Activated T-cell treated with anti-CD3 and anti-CD28 coated beads for 1 hour (primary cell): ENCODE measurements at regions not wholly inside any gene's neighbourhood (a gene's known extent, or its start where the extent isn't known, plus 50 kb on each side); places are given as distances from the start of the nearest gene placed in this dataset.

Source experiments
- DNase-seq: peaks from one replicate; pipeline ENCODE4 v3.0.0-alpha.2; 2020; ENCODE audit warnings: low read depth

DNA sequence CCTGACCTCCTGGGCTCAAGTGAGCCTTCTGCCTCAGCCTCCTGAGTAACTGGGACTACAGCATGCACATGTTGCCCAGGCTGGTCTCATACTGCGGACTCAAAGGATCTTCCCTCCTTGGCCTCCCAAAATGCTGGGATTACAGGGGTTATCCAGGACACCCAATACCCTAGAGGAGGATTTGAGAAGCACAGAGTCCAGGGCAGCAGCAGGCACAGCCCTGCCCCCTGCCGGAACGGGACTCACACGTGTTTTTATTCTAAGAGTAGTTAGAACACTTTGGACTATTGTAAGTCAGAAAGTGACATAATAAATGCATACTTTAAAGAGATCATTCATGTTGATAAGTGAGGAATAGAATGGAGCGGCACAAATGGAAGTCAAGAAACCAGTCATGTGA lies 80.2 kb downstream of the C6orf118 start:
- no peak for DNase-seq

DNA sequence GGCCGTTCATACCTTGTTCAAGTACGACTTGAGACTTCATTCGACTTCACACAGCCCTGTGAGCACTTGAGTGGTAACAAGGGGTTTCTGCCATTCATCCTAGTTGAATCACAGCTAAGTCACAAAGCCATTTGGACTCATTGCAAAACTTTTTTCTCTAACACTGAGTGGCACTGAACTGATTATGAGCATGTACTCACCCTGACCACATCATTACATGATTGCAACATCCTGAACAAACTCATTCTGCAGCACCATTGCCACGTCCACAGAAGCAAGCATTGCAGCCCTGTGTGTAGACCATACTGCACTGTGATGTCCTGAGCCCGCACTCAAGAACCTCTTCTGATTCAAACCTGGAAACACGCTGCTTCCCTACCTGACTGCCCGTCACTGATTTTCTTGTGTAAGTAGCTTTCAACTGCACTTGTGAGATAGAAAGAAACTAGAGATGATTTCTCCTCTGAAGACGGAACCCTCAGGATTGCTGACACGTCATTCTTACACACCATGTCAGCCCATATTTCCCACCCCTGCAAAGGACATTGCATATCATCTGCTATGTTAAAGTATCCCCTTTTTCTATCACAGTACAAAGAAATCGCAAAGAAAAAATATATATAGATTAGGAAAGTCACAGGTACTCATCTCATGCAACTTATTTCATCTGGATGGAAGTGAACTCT lies 81.6 kb downstream of the C6orf118 start:
- no peak for DNase-seq

DNA sequence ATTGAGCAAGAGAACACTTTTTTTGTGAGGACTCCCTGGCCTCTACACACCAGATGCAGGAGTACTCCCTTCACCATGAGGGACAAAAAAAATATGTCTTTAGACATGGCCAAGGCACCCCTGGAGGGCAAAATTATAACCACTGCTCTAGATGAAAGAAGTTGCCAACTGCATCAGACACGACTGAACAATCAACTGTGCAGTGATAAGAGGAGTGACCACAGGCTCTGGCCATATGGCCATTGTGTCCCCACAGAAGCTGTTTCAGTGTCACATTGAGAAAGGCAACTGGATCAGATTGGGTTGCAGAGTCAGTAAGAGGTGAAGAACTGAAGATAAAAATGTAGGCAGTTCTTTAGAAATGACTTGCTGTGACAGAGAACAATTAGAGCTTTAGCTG lies 85.7 kb downstream of the C6orf118 start:
- no peak for DNase-seq

DNA sequence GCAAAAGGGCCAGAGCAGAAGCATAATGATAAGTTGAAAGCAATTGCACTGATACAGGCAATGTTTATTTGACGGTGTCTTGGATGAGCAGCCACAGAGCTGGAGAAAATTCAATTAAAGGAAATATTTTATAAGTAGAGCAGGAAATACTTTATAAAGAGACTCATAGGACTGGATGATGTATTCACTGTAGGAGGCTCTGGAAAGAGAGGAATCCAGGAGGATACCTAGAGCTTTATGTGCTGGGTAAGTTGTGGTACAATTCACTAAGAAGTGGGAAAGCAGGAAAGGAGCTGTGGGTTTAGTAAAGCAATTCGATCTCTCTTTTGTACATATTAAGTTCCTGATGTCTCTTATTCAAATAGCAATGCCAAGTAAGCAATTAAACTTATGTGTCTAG lies 86.3 kb downstream of the C6orf118 start:
- DNase-seq: no peak

DNA sequence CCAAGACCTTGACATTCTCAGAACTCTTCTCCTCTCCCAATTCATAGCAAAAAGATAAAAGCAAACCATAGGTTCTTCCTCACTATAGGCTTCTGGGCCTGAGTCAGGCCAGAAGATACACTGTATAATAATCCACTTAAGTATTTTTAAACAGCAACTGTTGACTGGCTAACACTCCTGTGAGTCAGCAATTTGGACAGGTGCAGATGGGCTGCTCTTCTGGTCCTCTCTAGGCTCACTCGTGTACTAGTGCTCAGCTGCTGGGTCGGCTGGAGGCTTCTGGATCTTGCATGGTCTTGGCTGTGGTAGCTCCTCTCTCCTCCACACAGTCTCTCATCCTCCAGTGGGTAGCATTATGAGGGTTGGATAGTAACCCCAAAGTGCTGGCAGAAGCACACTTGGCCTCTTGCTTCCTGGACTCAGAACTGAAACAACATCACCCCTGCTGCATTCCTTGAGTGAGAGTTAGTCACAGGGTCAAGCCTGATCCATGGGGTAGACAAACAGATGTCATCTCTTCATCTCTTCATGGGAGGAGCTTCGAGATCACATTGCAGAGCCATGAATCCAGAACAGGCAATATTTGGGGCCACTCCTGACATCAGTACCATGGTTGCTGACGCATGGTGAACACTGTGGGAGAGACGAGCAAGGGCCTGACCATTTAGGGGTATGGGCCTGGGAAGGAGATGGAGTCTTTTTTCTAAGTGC lies 86.9 kb downstream of the C6orf118 start:
- DNase-seq: no peak

DNA sequence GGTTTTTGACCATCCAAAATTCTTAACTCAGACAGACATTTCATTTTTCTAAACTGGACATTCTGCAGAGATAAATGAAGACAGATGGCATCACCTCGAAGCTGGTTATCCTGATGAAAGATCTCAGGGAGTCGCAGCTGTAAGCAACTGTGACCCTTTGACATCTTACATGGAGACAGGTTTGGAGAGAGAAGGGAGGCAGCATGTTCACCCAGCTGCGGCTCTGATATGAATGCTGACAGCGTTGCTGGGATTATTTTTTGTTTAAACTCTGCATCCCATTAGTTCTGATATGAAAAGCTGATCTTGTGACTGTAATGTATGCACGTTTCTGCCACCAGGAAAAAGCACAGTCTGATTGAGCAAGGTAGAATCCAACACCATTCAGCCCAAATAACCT lies 89.4 kb downstream of the C6orf118 start:
- DNase-seq: no peak

DNA sequence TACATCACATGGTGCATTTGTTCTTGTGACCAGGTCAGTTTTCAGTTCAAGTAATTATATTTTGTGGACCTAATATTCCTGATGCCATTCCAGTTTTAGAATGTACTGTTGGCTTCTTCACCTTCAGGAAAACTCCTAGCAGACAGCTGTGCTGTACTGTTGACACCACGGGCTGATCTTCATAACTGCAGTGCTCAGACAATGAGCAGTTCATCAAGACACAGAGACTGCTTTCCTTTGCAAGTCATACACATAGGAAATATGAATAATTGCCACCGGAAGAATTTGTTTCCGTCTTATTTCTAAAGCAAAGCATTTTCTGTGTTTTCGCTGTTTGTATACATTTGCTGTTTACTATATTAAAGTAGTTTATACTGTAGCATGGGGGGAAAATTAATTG lies 89.8 kb downstream of the C6orf118 start:
- DNase-seq: no peak

DNA sequence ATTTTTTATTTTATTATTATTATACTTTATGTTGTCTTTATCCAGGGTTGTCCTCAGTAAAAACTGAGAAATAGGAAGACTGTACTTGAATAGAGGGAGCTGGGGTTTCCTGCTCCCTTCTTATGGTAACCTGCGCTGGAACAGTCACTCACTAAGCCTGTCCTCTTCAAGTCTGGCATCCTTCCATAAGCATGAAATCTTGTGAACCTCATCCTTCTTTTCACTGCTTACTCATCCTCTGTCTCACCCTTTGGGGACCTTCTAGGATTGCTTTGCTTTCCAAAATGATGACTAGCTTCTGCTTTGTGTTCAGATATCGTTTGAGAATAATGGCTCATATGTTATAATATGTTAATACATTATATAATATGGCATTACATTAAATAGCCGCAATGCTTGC lies 90.6 kb downstream of the C6orf118 start:
- no peak for DNase-seq

DNA sequence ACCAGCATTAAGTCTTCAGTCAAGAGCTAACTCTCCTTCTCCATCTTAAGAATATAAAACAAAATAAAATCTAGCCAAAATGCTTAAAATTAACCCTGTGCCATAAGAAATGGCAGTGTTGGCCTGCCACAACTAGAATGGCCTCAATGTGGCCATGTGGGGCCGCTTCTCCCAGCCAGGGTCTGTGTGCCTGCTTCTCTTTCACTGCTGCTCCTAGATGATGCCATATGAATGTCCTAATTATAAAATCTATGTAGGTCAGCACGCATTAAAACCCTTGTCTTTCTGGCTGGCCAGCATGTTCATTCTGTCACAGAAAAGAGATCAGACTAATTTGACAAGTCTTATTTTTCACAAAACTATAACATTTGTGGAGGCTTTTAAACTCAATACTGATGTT lies 102.6 kb downstream of the C6orf118 start:
- no peak for DNase-seq

DNA sequence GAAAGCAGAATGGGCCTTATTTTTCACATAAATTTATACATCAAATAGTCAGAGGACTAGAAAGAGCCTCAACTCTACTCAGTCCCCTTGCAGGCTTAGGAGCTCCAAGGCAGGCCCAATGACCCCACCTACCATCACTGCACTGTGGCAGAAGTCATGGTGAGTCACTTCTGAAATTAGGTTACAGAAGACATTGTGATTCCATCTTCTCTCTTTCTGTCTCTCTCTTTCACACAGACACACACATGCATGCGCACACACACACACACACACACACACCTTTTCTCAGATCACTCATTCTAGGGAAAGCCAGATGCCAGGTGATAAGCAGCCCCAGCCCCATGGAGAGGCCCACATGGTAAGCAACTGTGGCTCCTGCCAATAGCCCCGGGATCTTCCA lies 103.8 kb downstream of the C6orf118 start:
- DNase-seq: no peak

DNA sequence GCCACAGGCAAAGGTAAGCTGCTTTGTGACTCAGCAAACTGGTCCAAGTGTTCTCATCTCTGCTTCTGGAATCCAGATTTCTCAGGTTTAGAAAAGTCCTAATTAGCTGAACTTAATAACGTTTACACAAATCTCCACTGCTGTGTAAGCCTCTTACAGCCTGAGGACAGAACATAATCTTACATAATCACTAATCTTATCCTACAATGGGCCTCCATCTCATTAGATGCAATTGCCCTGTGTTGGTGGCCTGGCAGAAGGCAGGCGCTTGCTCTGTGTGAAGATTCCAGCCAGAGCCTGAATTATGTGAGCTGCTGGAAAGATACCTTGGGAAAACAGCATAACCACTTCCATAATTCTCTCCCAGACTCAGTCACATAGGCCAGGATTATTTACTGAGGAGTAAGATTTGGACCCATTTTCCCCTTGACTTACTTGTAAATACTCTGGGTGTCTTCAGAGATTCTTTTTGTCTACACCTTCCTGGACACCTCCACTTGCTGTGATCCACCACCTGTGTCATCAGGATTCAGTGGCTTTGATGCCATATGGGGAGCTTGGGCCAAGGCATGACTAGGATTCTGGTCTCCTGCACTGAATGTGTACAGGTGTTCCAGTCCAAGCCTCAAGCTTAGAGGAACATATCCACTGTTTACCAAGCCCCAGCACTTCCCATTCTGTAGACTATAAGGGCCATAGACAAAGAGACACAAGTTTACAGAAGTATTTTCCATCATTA lies 104.4 kb downstream of the C6orf118 start:
- no peak for DNase-seq

DNA sequence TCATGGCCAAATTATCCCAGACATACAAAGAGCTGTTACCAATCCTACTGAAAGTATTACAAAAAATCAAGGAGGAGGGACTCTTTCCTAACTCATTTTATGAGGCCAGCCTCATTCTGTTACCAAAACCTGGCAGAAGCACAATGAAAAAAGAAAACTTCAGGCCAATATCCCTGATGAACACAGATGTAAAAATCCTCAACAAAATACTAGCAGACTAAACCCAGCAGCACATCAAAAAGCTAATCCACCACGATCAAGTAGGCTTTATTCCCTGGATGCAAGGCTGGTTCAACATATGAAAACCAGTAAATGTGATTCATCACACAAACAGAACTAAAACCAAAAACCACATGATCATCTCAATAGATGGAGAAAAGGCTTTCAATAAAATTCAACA lies 109.2 kb downstream of the C6orf118 start:
- DNase-seq: no peak

DNA sequence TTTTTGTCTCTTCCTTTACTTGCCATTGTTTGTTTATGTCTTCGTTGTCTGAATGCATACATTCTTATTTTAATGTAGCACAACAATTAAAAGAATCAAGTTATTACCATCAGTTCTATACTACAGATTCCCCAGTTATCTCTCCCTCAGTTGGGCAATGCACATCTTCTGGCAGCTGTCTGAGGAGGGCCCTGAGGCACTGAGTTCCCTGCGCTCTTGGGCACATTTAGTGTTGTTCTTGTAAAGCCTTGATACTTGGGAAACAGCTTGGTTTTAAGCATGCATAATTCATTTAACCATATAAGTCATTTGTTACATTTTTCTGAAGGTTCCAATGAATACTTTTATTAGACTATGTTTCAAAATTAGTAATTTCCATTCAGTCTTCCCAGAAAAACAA lies 117.9 kb downstream of the C6orf118 start:
- no peak for DNase-seq

DNA sequence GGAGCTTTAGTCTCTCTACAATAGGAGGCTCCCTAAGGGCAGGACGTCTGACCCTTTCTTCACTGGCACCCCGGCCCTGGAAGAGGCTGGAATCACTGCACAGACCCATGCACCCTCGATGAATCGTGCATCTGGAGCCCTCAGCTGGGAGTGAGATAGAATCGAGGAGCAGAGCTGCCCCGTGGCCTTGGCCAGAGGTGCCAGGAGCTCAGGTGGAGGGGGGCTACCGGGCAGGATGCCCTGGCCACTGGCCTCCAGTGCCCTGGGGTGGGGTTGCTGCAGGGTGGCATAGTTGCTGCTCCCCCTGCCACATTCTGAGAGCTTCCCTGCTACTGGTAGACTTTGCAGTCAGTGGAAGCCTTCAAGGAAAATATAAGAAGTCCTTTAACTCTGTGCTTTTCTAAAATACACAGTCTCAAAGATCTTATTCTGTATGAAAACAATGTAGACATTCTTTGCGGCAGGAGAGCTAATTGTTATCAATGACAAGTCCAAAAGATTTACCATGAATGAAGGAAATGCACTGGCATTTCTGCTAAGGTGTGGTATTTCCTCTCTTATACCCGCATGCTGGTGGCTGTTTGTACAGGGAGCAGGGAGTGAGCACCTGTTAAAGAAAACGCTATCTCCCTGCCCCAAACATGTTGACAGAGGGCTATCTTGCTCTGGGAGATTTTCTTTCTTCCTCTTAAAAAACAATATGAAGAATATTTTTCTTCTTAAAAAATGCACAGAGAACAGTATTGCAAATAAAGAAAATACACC lies 122.8 kb downstream of the C6orf118 start:
- no peak for DNase-seq

DNA sequence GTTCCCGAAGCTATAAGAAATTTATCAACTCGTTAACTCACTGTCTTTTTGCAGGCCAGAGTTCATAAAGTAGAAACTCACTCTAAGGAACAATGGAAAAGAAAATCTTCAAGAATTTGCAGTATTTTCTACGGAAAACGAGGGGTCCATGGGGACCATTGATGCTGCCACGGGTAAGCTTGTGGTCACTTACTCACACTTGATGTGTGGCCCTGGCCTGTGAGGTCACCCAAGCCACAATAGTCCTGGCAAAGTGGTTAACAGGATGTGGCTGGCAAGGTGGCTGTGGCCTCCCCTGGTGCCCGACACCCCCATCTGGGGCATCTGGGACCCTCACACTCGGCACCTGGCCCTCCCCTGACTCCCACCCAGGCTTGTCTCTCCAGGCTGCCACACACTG lies 123.4 kb downstream of the C6orf118 start:
- no peak for DNase-seq

DNA sequence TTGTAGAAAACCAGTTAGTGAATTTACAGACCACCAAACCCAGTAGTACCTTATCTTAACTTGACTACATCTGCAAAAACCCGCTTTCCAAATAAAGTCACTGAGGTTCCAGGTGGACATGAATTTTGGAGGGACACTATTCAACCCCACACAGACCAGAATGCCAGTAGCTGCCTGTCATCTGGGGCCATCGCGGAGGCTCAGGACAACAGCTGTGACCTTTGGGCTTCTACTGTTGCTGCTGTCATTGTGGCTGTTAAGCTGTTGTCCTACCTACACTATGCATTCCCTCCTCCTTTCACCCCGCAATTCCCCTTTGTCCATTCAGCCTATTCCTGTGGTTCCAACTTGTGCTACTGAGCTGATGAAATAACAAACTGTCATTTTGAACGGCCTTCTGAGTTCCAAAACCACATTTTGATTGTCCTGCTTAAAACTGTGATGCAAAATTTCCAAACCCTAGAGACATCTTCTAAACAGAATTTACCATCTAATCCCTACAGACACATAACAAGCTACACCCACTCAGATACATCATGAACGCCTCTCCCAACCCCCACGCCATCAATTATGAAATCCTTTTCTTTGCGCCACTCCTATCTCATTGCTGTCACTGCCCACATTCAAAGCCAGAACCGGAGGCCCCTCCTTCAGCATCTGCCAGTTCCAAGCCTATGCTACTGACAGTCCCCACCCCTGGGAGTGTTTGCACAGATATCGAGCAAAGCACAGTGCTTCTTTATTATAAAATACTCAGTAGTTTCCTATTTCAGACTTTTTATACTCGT lies 125.0 kb downstream of the C6orf118 start:
- DNase-seq: no peak

DNA sequence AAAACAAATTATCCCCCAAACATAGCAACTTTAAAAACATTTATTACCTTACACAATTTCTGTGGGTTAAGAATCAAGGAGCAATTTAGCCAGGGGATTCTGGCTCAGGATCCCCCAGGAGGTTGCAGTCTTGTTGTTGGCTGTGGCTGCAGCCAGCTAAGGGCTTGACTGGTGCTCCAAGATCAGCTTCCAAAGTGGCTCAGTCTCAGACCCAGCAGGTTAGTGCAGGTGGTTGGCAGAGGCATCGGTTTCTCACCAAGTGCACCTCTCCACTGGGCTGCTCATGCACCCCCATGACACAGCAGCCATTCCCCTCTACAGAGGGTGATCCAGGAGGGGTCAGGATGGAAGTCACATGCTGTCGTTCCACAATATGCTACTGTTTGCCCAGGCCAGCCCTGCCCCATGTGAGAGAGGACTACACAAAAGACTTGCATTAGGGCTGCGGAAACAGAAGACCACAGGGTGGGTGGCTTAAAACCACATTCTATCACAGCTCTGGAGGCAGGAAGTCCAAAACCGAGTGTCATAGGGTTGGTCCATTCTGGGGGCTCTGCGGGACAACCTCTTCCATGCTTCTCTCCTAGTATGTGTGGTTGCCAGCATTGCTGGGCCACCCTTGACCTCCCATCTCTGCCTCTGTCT lies 125.8 kb downstream of the C6orf118 start:
- no peak for DNase-seq

DNA sequence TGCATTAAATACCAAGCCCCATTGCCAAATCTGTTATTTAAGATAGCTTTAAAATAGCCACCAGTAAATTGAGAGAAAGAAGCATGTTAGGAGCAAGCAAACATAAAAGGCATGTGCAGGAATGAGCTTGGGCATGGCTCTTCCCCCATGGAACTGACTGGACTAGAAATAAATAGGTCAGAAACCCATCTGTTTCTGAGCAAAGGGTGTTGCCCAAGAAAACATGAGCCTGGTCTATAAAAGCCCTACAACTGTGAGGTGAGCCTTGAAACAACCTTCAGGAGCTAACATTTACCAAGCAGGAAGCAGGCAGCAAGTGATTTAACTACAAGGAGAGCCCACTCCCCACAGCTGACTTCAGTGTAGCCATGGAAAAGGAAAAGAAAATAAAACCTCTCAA lies 126.3 kb downstream of the C6orf118 start:
- DNase-seq: no peak

DNA sequence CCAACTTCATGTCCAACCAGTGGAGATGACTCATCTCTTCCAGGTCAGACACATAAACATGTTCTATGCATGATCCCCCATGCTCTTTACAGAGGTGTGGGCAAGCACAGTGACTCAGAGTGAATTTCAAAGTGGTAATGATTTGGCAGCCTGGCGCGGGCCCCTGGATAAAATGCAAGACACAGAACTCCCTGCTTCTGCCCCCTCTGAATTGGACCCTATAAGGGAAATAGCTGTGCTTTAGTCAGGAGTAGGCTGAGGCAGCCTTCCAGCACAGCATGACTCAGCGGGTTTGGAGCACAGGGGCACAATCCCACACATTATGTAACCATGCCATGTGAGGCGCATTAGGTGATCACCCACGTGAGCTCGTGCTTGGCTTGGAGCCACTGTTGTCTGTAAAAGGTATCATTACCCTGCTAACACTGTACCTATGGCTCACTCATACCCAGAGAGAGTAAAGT lies 127.4 kb downstream of the C6orf118 start:
- no peak for DNase-seq

DNA sequence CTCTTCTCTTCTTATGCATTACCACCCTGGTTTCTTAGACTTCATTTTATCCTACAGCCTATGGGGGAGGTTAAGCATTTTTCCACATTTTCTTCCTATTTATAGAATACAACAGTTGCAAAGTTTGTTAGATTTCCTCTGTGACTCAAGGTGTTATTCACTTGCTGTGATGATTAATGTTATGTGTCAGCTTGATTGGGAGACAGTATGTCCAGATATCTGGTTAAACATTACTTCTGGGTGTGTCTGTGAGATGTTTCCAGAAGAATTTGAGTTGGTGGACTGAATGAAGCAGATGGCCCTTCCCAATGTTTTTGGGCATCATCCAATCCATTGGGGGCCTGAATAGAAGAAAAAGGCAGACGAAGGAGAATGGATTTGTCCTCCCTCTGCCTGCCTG lies 131.3 kb downstream of the C6orf118 start:
- no peak for DNase-seq

DNA sequence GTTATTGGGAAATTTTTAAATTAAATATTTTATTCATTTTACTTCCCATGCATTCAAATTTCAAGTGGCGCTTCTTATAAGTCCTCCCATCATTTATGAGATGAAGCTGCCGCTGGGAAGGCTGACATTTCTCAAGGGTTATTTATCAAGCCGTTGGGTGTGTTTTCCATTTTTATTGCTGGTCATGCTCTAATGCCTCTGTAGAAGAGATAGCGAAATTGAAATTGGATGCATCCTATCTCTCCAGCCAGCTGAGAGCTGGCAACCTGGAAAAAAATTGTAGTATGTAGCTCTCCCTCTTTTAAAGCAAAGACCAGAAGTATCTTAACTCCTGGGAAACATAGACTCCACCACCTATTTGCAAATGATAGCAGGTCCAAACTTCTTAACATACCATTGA lies 135.9 kb downstream of the C6orf118 start:
- no peak for DNase-seq
